PC-3 (cell line): ENCODE measurements at regions not wholly inside any gene's neighbourhood (a gene's known extent, or its start where the extent isn't known, plus 50 kb on each side); places are given as distances from the start of the nearest gene placed in this dataset.

Source experiments
- CTCF ChIP-seq: fragments of 300-600 bp; sonication (generic); conservative IDR thresholded peaks from 2 replicates; pipeline ENCODE4 v1.5.1; 2017; ENCODE audit warnings: antibody characterized with exemption, low read depth, mild to moderate bottlenecking, low read length
- EZH2 ChIP-seq: fragments of 300-600 bp; sonication (generic); IDR thresholded peaks from one replicate; pipeline ENCODE4 v1.6.1; 2017; ENCODE audit warnings: antibody characterized with exemption, mild to moderate bottlenecking, low read length; ENCODE audit not compliant: unreplicated experiment
- EZH2phosphoT487 ChIP-seq: fragments of 300-600 bp; sonication (generic); IDR thresholded peaks from 2 replicates; pipeline ENCODE4 v1.6.1; 2018; ENCODE audit warnings: mild to moderate bottlenecking, antibody characterized with exemption, low read length, borderline replicate concordance

- TF ChIP-seq EZH2 = no peak
- no peak for TF ChIP-seq CTCF
- no peak for TF ChIP-seq EZH2phosphoT487
Measured at GRCh38 chr9:7957803-7958202, 158.2 kb upstream of the DMAC1 start.
